Neural progenitor cell (in vitro differentiated cells): ENCODE measurements at regions not wholly inside any gene's neighbourhood (a gene's known extent, or its start where the extent isn't known, plus 50 kb on each side); places are given as distances from the start of the nearest gene placed in this dataset.

Experiments used
- EZH2 ChIP-seq: fragments of 200-600 bp; sonication (generic); IDR thresholded peaks from 2 replicates; pipeline ENCODE4 v1.6.1; 2017; ENCODE audit warnings: antibody characterized with exemption, mild to moderate bottlenecking, moderate library complexity
- TF ChIP-seq, protein P1 (sequence below): fragments of 200-600 bp; sonication (generic); IDR thresholded peaks from 2 replicates; pipeline ENCODE4 v1.5.1; 2017; ENCODE audit warnings: antibody characterized with exemption, mild to moderate bottlenecking

DNA sequence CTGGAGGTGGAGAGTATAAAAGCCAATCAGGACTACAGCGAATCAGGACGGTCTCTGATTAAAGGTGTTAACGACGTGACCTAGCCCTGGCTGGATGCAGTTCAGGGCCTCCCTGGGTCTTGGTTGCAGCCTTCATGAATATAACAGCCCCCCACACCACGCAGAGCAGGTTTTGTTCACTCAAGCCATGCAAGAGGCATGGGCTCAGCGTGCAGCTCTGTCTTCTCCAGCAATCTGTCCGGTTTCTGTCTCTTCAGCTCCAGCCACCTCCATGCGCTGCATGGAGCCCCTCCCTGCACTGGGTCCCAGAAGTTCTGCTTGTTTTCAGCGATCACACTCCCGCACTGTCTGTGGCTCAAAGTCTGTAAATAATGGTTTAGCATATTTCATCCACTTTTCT, 57.1 kb upstream of the CHRNA7 start:
- TF ChIP-seq, protein P1, sequence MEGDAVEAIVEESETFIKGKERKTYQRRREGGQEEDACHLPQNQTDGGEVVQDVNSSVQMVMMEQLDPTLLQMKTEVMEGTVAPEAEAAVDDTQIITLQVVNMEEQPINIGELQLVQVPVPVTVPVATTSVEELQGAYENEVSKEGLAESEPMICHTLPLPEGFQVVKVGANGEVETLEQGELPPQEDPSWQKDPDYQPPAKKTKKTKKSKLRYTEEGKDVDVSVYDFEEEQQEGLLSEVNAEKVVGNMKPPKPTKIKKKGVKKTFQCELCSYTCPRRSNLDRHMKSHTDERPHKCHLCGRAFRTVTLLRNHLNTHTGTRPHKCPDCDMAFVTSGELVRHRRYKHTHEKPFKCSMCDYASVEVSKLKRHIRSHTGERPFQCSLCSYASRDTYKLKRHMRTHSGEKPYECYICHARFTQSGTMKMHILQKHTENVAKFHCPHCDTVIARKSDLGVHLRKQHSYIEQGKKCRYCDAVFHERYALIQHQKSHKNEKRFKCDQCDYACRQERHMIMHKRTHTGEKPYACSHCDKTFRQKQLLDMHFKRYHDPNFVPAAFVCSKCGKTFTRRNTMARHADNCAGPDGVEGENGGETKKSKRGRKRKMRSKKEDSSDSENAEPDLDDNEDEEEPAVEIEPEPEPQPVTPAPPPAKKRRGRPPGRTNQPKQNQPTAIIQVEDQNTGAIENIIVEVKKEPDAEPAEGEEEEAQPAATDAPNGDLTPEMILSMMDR, result no peak
- TF ChIP-seq EZH2, result no peak
